Left lung (tissue), 4 donors: ENCODE measurements at regions not wholly inside any gene's neighbourhood (a gene's known extent, or its start where the extent isn't known, plus 50 kb on each side); places are given as distances from the start of the nearest gene placed in this dataset.

Source experiments
- ATAC-seq: fragments of 200-7000 bp; cut with Tn5 transposase; one replicate; pipeline ENCODE4 v1.9.1; 2020; ENCODE audit warnings: moderate library complexity
- DNase-seq, 4 donors: peaks; one replicate each; pipeline ENCODE4 v3.0.0-alpha.2; 2013 to 2020
- H3K27ac ChIP-seq, 2 donors: fragments of 200-600 bp; sonication (generic) in 1 of 2; one replicate each; pipeline versions ENCODE4 v1.5.0 to v1.8.0; 2020 to 2021
- H3K27me3 ChIP-seq, 2 donors: fragments of 200-600 bp; sonication (generic) in 1 of 2; one replicate each; pipeline versions ENCODE4 v1.5.0 to v1.8.0; 2020 to 2021
- H3K36me3 ChIP-seq, 2 donors: fragments of 200-600 bp; sonication (generic) in 1 of 2; one replicate each; pipeline versions ENCODE4 v1.5.0 to v1.8.0; 2020 to 2021
- H3K4me1 ChIP-seq, 2 donors: fragments of 200-600 bp; one replicate each; pipeline ENCODE4 v1.8.0; 2021
- H3K4me3 ChIP-seq, 2 donors: fragments of 200-600 bp; sonication (generic) in 1 of 2; one replicate each; pipeline versions ENCODE4 v1.5.0 to v1.8.0; 2020 to 2021; ENCODE audit warnings: mild to moderate bottlenecking in 1 of 2
- H3K9me3 ChIP-seq, 2 donors: fragments of 200-600 bp; sonication (generic) in 1 of 2; one replicate each; pipeline versions ENCODE4 v1.5.0 to v1.8.0; 2020 to 2021
- intact Hi-C, 2 donors: fragments of 100-400 bp; cut with DNase I; formaldehyde crosslinking; loops; one replicate each; pipeline versions ENCODE4 v1.11.2 to v1.14.2; 2022
- TF ChIP-seq, protein P1 (sequence below), 2 donors: fragments of 200-600 bp; sonication (generic) in 1 of 2; IDR thresholded peaks; one replicate each; pipeline versions ENCODE4 v1.5.0 to v1.8.0; 2021; ENCODE audit warnings: antibody characterized with exemption in 2 of 2
- donor health status: DM: no; HTN: yes; CAD: no.
- donor health status: DM: no; HTN: no; CAD: no.

GRCh38 chr2:7703543-7704144 lies 786.4 kb downstream of the RNF144A start:
- Histone ChIP-seq H3K4me3 (no peak overlapping the region), H3K27me3 (no peaks in the 10 kb centered on the region), H3K9me3 (no peaks in the 10 kb centered on the region), H3K27ac (no peak overlapping the region), H3K36me3 (no peaks in the 10 kb centered on the region), H3K4me1 (no peaks in the 10 kb centered on the region)
- TF ChIP-seq, protein P1, sequence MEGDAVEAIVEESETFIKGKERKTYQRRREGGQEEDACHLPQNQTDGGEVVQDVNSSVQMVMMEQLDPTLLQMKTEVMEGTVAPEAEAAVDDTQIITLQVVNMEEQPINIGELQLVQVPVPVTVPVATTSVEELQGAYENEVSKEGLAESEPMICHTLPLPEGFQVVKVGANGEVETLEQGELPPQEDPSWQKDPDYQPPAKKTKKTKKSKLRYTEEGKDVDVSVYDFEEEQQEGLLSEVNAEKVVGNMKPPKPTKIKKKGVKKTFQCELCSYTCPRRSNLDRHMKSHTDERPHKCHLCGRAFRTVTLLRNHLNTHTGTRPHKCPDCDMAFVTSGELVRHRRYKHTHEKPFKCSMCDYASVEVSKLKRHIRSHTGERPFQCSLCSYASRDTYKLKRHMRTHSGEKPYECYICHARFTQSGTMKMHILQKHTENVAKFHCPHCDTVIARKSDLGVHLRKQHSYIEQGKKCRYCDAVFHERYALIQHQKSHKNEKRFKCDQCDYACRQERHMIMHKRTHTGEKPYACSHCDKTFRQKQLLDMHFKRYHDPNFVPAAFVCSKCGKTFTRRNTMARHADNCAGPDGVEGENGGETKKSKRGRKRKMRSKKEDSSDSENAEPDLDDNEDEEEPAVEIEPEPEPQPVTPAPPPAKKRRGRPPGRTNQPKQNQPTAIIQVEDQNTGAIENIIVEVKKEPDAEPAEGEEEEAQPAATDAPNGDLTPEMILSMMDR (IDR thresholded peaks at IDR 0.05), result no peak
- intact Hi-C loops, result no loop called here
- ATAC-seq (no peak), DNase-seq (no peak)

GRCh38 chr2:7704296-7704865 lies 787.2 kb downstream of the RNF144A start:
- DNase-seq, result no peak
- H3K4me3 ChIP-seq, result no peak overlapping the region
- no peaks in the 10 kb centered on the region for H3K27me3 ChIP-seq
- no peaks in the 10 kb centered on the region for H3K9me3 ChIP-seq
- no peaks in the 10 kb centered on the region for H3K4me1 ChIP-seq
- intact Hi-C loops, result no loop called here
- H3K27ac ChIP-seq, result no peak overlapping the region
- TF ChIP-seq, protein P1 (IDR thresholded peaks at IDR 0.05), result no peak
- no peak for ATAC-seq
- H3K36me3 ChIP-seq, result no peaks in the 10 kb centered on the region

DNA sequence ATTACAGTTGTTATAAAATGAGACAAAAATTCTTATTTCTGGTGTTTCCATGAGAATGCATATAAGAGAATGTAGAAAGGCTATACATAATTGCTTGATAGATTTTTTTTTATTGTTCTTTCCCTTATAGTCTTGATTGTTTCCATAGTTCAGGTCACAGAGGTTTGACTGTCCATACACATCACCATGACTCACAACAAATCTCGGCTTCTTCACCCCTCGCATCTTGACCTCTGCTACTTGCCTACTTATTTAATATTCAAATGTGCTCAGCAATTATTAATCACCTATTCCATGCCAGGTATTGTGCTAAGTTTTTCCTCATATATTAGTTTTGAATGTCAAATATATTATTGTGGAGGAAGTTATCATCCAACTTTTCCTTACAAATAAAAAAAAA lies 789.6 kb downstream of the RNF144A start:
- H3K27ac ChIP-seq, result no peak overlapping the region
- no peak for DNase-seq
- TF ChIP-seq, protein P1 (IDR thresholded peaks at IDR 0.05), result no peak
- H3K9me3 ChIP-seq, result no peaks in the 10 kb centered on the region
- ATAC-seq, result no peak
- H3K27me3 ChIP-seq, result no peaks in the 10 kb centered on the region
- no peak overlapping the region for H3K4me3 ChIP-seq
- H3K36me3 ChIP-seq, result no peaks in the 10 kb centered on the region
- no peaks in the 10 kb centered on the region for H3K4me1 ChIP-seq
- intact Hi-C loops, result no loop called here

DNA sequence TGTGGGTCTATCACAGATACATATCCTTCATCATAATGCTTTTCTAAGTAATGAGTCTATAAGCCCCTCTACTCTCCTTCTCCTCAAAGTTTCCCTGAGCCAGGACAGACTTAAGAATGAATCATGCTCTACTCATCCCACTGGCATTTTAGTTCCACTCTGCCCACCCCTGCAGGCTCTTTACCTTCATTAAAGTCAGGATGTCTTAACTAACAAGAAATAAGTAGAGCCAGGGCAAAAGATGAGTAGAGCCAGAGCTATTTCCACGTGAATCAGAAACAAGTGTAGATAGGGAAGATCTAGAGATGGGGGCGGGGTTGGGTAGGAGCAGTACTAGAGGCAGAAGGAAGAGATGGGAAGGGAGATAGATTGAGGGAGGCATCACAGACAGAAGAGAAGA lies 790.5 kb downstream of the RNF144A start:
- H3K4me1 ChIP-seq, result no peaks in the 10 kb centered on the region
- intact Hi-C loops, result no loop called here
- H3K27me3 ChIP-seq, result no peaks in the 10 kb centered on the region
- ATAC-seq, result no peak
- H3K36me3 ChIP-seq, result no peaks in the 10 kb centered on the region
- no peak overlapping the region for H3K4me3 ChIP-seq
- no peaks in the 10 kb centered on the region for H3K9me3 ChIP-seq
- TF ChIP-seq, protein P1 (IDR thresholded peaks at IDR 0.05), result no peak
- H3K27ac ChIP-seq, result no peak overlapping the region
- no peak for DNase-seq

GRCh38 chr2:7709907-7710306 lies 792.7 kb downstream of the RNF144A start:
- Histone ChIP-seq H3K9me3 (no peaks in the 10 kb centered on the region), H3K27me3 (no peaks in the 10 kb centered on the region), H3K4me1 (no peaks in the 10 kb centered on the region), H3K4me3 (no peak overlapping the region), H3K36me3 (no peaks in the 10 kb centered on the region), H3K27ac (no peak overlapping the region)
- TF ChIP-seq, protein P1 (IDR thresholded peaks at IDR 0.05), result no peak
- DNase-seq (no peak), ATAC-seq (no peak)
- intact Hi-C loops, result no loop called here
